Neural crest cell (in vitro differentiated cells): ENCODE measurements at regions not wholly inside any gene's neighbourhood (a gene's known extent, or its start where the extent isn't known, plus 50 kb on each side); places are given as distances from the start of the nearest gene placed in this dataset.

Source experiments
- DNase-seq: peaks from one replicate; pipeline ENCODE4 v3.0.0; 2021; ENCODE audit warnings: low read depth, mixed read lengths, low spot score
- H3K27ac Mint-ChIP-seq: one replicate; pipeline ENCODE4 v1.8.0; 2021; ENCODE audit warnings: mild to moderate bottlenecking, mixed read lengths; ENCODE audit not compliant: unreplicated experiment
- H3K27me3 Mint-ChIP-seq: 2 replicates; pipeline ENCODE4 v1.8.0; 2021; ENCODE audit warnings: low read depth, mild to moderate bottlenecking, mixed read lengths
- H3K36me3 Mint-ChIP-seq: 2 replicates; pipeline ENCODE4 v1.8.0; 2021; ENCODE audit warnings: low read depth, mild to moderate bottlenecking, mixed read lengths
- H3K4me1 Mint-ChIP-seq: 2 replicates; pipeline ENCODE4 v1.8.0; 2021; ENCODE audit warnings: mixed read lengths
- H3K4me3 Mint-ChIP-seq: one replicate; pipeline ENCODE4 v1.8.0; 2021; ENCODE audit warnings: mild to moderate bottlenecking, mixed read lengths
- H3K9me3 Mint-ChIP-seq: 2 replicates; pipeline ENCODE4 v1.8.0; 2021; ENCODE audit warnings: mixed read lengths
- CTCF ChIP-seq: fragments of 200-600 bp; sonication (generic); conservative IDR thresholded peaks from 2 replicates; pipeline ENCODE4 v1.5.0; 2021; ENCODE audit warnings: antibody characterized with exemption, mild to moderate bottlenecking

- no peak for DNase-seq
- Mint-ChIP-seq H3K27me3 (no peaks in the 10 kb centered on the region), H3K4me1 (no peaks in the 10 kb centered on the region), H3K36me3 (peaks cover 6% of the 10 kb centered on the region), H3K9me3 (no peaks in the 10 kb centered on the region), H3K4me3 (no peak overlapping the region), H3K27ac (no peak overlapping the region)
- TF ChIP-seq CTCF = no peak
Measured at GRCh38 chr11:70490723-70491558, 92.6 kb downstream of the CTTN start.

DNA sequence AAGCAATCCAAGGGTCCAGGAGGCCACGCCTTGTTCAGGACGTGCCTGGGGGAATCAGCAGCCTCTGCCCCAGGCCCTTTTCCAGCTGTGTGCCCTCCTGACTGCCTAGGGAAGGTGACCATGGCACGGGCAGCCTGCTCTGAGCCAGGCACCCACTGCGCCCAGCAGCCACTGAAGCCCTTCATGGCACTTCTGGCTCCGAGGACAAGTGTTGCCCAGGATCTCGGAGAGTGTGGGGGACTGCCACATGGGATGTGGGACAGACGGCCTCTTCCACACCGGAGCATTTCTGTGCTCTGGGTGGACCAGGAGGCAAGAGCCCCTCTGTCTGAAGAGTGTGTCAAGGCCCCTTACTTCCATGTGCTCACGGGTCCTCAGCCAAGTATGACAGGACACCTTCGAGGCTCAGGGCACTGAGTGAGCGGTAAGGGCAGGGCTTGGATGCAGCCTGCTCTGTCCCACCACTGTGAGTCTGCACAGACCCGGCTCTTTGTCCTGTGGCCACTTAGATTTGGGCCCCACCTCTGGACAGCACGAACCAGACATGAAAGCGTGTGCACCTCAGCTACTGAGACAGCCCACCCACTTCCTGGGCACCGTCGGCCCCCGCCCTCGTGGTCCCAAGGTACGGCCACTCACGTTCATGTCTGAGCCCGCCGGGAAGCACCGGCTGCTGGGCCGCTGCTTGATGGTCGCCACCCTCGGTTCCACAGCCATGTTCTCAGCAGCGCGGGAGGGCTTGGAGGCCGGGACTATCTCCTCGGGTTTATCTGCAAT is 93.6 kb downstream of the CTTN start:
- DNase-seq = no peak
- H3K27me3 Mint-ChIP-seq = no peaks in the 10 kb centered on the region
- TF ChIP-seq CTCF = no peak
- no peaks in the 10 kb centered on the region for H3K4me1 Mint-ChIP-seq
- H3K9me3 Mint-ChIP-seq = no peaks in the 10 kb centered on the region
- peaks cover 6% of the 10 kb centered on the region for H3K36me3 Mint-ChIP-seq
- H3K27ac Mint-ChIP-seq = no peak overlapping the region
- no peak overlapping the region for H3K4me3 Mint-ChIP-seq

- no peak for DNase-seq
- H3K4me3 Mint-ChIP-seq = no peak overlapping the region
- peaks cover 5% of the 10 kb centered on the region for H3K4me1 Mint-ChIP-seq
- H3K27me3 Mint-ChIP-seq = no peaks in the 10 kb centered on the region
- no peak overlapping the region for H3K27ac Mint-ChIP-seq
- no peak for TF ChIP-seq CTCF
- peaks cover 3% of the 10 kb centered on the region for H3K36me3 Mint-ChIP-seq
- H3K9me3 Mint-ChIP-seq = no peaks in the 10 kb centered on the region
Measured at GRCh38 chr11:70493089-70493474, 94.8 kb downstream of the CTTN start.

DNA sequence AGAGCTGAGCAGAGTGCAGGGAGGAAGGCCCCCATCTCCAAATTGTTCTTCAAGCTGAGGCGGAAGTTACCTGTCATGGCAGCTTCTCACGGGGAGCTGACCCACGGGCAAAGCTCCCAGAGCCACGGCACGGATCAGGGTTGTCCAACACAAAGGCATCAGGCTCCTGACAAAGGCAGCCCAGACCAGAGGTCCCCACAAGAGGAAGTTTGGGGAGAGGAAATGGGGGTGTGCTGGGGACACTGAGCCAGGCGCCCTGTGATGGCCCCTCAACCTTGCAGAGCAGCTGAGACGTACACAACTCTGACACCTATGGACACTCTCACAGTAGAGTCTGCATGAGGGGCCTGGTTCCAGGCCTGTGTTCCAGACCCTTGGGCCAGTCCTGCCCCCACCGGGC is 95.6 kb downstream of the CTTN start:
- Mint-ChIP-seq H3K27ac (no peak overlapping the region), H3K4me3 (no peak overlapping the region), H3K4me1 (peaks cover 5% of the 10 kb centered on the region), H3K36me3 (peaks cover 3% of the 10 kb centered on the region), H3K9me3 (no peaks in the 10 kb centered on the region), H3K27me3 (no peaks in the 10 kb centered on the region)
- TF ChIP-seq CTCF = no peak
- DNase-seq = no peak

DNA sequence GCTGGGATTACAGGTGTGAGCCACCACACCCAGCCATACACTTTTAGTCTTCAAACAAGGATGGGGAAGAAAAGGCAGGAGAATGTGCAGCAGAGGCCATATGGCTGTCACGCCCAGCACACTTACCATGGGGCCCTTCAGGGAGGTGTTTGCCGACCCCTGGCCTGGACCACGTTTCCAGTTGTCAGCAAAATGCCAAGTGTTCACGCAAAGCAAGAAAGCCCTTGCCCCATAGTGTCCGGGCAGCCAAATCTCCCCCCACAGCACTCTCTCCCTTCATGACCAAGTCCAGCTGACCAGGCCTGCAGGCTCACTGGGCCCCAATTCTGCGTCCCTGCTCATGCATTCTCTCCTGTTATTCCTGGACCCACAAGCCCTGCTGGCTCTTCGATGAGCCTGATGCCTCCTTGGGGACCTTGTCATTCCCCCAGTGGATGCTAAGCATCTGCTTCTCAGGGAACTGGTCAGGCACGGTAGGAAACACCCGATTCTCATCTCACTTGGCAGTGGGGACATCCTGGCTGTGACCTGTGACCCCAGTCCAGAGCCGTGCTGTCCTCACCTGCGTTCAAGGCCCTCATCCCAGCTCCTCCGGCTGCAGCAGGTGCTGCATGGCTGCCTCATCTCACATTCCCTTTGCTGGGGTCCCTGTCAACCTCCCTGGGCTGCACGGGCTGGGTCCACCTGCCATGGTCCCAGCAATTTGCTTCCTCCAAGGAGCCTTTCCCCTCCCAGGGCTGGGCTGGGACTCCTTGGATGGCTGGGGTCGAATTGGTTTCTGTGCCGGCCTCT is 96.4 kb downstream of the CTTN start:
- DNase-seq = no peak
- no peak overlapping the region for H3K4me3 Mint-ChIP-seq
- no peak overlapping the region for H3K27ac Mint-ChIP-seq
- H3K9me3 Mint-ChIP-seq = no peaks in the 10 kb centered on the region
- peaks cover 3% of the 10 kb centered on the region for H3K36me3 Mint-ChIP-seq
- no peaks in the 10 kb centered on the region for H3K27me3 Mint-ChIP-seq
- TF ChIP-seq CTCF = no peak
- peaks cover 5% of the 10 kb centered on the region for H3K4me1 Mint-ChIP-seq
